NCI-H460 (cell line): ENCODE measurements at regions not wholly inside any gene's neighbourhood (a gene's known extent, or its start where the extent isn't known, plus 50 kb on each side); places are given as distances from the start of the nearest gene placed in this dataset.

Source experiments
- DNase-seq: peaks from one replicate; pipeline ENCODE4 v3.0.0-alpha.2; 2016; ENCODE audit warnings: low read depth; ENCODE audit errors: extremely low read depth

- peak; percentile 20 for DNase-seq
These were observed 104.2 kb upstream of the MAP1LC3B2 start for GRCh38 chr12:116454950-116455447.

DNA sequence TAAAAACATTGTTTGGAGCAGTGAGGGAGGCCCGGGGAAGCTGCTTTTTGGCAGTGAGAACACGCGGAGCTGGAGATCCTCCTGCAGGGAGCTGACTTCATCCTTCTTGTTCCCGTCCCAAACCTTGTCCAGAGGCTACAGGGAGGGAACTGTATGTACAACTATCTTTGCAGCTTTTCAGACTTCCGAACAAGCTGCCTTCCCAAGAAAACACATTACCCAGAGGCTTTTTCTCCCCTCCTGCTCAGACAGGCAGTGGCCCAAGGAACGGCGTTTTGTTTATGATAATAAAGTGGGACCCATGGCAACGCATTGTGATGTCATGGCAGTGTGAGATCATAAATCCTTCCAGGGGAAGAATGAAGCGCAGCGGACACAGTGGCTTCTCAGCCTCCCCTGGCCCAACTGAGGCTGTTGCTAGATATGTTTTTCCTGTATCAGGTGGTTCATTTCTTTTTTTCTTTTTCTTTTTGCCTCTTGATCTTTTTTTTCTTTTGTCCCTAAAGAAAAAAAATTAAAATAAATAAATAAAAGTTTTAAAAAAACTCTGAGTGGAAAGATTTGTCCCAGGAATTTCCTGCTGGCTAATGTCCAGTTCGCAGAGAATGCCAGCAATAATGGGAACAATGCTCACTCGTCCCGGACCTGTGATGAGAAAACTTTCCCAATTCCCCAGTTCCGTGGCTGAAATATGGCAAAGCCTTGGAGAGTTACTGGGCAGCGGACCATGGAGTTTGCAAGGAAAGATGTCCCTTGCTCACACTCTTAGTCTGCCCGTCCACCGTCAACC lies 103.4 kb upstream of the MAP1LC3B2 start:
- peak; percentile 11 for DNase-seq

DNA sequence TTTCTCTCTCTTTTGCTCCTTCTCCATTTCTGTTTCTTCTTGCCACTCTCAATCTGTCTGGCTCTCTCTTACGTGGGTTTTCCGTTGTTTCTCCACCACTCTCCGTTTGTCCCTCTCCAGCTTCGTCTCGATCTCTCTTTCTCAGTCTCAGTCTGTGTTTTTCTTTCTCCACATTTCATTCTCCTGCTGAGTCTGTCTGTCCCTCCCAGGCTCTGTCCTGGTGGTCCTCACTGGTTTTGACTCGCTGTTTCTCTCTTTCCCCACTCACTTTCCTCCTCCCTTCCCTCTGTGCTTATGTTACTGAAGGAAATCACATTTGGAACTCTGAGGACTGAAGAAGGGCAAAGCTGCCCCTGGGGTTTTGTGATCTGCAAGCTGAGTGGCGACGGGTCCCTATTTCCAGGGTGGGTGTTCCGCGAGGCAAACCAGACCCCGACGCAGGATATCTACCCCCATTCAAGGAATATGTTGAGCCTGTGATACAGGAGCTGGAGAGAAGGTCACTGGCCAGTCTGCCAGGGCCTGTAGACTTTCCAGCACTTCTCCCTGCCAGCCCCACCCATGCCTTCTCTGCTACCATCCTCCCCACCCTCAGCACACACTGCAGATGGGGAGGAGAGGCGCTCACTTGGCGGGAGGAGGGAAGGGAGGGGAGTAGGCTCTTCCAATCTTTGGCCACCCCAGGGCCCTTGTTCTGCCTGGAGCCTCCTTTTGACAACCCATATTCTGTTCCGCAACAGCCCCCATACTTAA lies 102.7 kb upstream of the MAP1LC3B2 start:
- no peak for DNase-seq

DNA sequence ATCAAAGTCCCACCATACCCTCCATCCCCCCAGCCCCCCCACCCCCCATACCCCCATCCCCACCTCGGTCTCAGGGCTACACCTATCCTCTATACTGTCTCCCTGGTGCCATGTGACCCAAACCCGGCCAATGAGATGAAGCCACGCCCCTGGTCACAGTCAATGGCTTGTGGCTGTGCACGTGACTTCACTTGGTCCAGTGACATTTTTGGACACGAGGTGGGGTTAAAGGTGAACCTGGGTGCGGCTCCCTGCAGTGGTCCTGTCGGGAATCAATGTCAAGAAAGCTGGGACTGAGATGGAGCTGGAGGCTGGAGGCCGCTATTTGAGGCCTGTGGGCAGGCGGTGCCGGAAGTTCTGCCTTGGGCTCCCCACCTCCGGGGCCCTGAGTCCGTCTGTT lies 100.7 kb upstream of the MAP1LC3B2 start:
- DNase-seq: no peak

GRCh38 chr12:116459011-116459875 lies 99.9 kb upstream of the MAP1LC3B2 start:
- no peak for DNase-seq

DNA sequence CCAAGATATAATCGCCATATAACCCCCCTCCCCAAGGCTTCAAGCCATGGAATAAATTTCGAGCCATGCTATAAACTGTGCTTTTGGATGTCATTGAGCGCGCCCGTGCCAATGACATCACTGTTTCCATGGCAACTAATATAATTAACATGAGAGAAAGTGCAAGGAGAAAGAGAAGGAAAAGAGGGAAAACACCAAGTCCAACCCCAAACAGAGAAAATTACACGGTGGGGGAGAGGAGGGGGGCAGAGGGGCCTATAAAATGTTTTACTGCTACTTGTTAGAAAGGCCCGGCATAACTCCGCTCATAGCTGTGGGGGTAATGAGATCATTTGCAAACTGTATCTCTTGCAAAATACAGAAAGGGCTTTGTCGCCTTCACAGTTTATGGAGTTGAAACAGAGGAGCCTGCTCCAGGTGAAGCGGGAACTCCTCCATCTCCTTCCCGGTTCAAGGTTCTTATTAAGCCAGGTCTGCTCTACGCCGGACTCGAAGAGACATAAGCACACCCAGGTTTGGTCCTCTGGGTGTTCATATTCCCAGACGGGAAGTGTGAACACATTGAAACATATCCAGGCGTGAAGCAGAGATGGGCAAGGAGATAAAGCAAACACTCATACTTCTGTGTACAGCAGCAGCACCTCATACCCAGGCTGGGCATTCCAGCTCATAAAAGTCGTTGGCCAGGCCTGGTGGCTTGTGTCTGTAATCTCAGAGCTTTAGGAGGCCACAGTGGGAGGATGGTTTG lies 99.1 kb upstream of the MAP1LC3B2 start:
- DNase-seq: no peak

GRCh38 chr12:116461060-116461459 lies 98.1 kb upstream of the MAP1LC3B2 start:
- no peak for DNase-seq

DNA sequence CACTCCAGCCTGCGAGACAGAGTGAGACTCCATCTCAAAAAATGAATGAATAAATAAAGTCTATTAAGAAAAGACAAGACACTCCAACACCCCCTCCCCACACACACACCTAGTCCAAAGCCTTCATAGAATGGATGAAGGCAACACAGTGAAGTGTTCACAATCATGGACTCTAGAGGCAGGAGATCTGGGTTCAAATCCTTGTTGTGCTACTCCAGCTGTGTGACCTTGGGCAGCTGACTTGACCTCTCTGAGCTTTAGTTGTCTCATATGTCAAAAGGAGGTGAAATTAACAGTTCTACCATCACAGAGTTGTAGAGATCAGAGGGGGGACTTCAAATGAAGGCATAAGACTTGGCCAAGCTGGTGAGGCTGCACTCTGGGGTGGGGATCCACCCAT lies 95.8 kb upstream of the MAP1LC3B2 start:
- no peak for DNase-seq

DNA sequence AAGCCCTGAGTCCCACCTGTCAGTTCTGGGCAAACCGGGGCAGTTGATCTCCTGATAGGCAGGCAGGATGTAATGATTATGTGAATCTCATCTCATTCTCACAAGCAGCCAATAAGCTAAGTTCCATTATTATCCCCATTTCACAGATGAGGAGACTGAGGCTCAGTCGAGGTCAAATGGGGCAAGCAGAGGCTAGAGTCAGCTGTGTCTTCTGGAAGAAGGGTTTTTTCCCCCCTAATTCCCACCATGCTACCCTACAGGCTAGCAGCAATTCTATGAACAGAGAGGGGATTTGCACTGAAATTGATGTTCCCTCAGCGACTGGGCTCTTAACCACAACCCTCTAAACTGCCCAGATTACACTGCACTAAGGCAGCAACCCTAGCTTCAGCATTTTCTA lies 93.8 kb upstream of the MAP1LC3B2 start:
- no peak for DNase-seq

DNA sequence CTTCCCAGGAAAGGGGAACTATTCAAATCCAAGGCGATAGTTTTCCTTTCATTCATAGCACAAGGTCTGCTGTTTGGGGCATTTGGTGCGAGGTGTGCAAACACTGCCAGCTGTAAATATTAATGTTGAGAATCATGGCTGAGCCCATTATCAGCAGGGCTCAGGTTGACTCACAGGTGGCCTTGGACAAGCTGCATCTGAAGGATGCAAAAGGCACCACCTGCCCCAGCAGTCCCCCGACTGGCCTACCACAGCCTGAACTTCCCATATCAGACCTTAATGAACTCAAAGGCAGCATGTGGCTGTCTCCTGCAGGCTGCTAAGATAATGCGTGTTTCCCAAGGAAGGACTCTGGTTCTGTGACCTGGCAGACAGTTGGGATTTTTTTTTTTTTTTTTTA lies 93.3 kb upstream of the MAP1LC3B2 start:
- DNase-seq: no peak

GRCh38 chr12:116466536-116466935 lies 92.6 kb upstream of the MAP1LC3B2 start:
- DNase-seq: no peak

DNA sequence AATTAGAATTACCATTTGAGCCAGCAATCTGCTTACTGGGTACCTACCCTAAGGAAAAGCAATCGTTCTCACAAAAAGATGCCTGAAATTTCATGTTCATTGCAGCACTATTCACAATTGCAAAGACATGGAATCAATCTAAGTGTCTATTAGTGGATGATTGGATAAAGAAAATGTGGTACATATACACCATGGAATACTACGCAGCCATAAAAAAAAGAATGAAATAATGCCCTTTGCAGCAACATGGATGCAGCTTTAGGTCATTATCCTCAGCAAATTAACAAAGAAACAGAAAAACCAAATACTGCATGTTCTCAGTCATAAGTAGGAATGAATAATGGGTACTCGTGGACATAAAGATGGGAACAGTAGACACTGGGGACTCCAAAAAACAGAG lies 89.8 kb upstream of the MAP1LC3B2 start:
- DNase-seq: no peak

DNA sequence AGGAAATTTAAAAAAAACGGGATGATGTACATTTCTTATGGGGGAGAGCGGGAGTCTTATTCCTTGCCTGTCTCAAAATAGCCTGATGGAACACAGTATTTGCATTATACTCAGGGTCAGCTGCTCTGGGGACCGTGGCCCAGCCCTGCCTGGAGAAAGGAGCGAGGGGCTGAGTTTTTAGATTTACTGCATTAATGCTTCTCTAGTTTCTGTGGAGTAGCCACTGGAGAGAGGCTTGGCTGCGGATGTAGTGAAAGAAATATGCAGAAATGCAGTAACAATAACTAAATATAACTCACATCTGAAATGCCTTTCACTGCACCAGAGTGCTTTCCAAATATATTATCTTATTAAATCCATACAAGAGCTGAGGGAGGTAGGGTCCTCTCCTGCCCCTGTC lies 87.6 kb upstream of the MAP1LC3B2 start:
- no peak for DNase-seq

GRCh38 chr12:116472193-116472592 lies 87.0 kb upstream of the MAP1LC3B2 start:
- DNase-seq: no peak

GRCh38 chr12:116473416-116473815 lies 85.8 kb upstream of the MAP1LC3B2 start:
- no peak for DNase-seq

- DNase-seq: no peak
These were observed 84.8 kb upstream of the MAP1LC3B2 start for GRCh38 chr12:116474331-116474730.

DNA sequence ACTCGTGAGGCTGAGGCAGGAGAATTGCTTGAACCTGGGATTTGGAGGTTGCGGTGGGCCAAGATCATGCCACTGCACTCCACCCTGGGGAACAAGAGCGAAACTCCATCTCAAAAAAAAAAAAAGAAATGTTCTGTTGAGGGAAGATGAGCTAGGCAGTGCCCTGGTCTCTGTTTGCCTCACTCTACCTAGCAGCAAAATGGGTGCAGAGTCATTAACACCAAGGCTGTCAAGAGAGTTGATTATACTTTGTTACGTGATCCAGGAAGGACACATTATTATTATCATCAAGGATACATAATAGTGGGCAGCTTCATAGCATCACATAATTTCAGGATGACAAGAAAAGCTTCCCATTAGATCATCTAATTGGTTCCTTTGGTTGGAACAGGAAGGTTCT lies 84.3 kb upstream of the MAP1LC3B2 start:
- no peak for DNase-seq

DNA sequence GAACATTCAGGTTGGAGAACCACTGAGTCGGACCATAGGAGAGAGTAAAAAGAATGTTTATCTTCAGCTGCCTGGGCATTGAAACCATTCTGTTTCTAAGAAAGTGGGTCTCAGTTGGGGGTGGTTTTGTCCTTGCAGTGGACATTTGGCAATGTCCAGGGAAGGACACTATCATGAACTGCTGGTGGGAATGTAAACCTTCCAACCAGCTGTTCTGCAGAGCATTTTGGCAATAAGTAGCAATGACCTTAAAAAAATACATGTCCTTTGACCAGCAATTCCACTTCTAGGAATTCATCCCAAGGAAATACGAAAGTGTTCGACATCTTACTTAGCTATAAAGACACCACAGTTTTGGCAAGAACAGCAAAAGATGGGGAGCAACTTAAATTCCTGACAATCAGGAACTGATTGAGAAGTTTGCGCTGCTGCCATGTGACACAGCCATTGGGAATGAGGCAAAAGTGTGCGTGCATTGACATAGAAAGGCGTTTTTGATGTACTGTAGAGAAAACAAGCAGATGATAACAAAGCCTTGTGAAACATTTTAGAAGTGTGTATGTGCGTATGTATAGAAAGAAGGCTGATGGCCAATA lies 82.9 kb upstream of the MAP1LC3B2 start:
- DNase-seq: no peak

DNA sequence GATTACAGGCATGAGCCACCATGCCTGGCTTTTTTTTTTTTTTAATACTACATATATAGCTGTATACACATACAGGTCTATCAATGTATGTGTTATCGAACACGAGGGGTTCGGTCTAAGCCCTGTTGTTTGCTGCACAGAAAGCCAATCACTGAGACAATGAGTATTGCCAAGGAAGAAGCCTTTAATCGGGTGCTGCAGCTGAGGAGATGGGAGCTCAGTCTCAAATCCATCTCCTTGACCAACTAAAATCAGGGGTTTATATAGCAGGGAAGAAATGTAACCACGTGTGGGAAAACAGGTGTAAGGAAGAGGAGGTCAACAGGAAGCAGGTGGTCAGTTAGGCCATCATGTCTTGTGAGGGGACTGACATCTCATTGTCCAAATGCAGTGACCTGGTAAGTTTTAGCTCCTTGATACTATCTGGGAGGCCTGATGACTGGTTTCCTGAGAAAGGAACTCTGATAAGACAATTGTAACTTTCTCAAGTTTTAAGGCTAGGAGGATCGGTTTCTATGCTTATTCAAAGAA lies 80.9 kb upstream of the MAP1LC3B2 start:
- no peak for DNase-seq
